Tibial nerve (tissue), 4 donors: ENCODE measurements at regions not wholly inside any gene's neighbourhood (a gene's known extent, or its start where the extent isn't known, plus 50 kb on each side); places are given as distances from the start of the nearest gene placed in this dataset.

Experiments
- DNase-seq, 2 donors: peaks; one replicate each; pipeline ENCODE4 v3.0.0-alpha.2; 2019; ENCODE audit warnings: low spot score in 2 of 2
- H3K27ac ChIP-seq, 4 donors: fragments of 200-600 bp; sonication (generic) in 3 of 4; one replicate each; pipeline ENCODE4 v1.5.1; 2017 to 2019; ENCODE audit warnings: mild to moderate bottlenecking in 1 of 4
- H3K27me3 ChIP-seq, 2 donors: fragments of 200-600 bp; sonication (generic) in 1 of 2; one replicate each; pipeline versions ENCODE4 v1.5.1 to v1.6.0; 2017 to 2019
- H3K36me3 ChIP-seq, 3 donors: fragments of 200-600 bp; sonication (generic); one replicate each; pipeline ENCODE4 v1.5.1; 2018 to 2019
- H3K4me1 ChIP-seq, 4 donors: fragments of 200-600 bp; sonication (generic) in 3 of 4; one replicate each; pipeline ENCODE4 v1.5.1; 2017 to 2019
- H3K4me3 ChIP-seq, 4 donors: fragments of 200-600 bp; sonication (generic) in 3 of 4; one replicate each; pipeline ENCODE4 v1.5.1; 2017 to 2019; ENCODE audit warnings: mild to moderate bottlenecking in 1 of 4, moderate library complexity in 1 of 4
- H3K9me3 ChIP-seq, 4 donors: fragments of 200-600 bp; sonication (generic) in 3 of 4; one replicate each; pipeline ENCODE4 v1.5.1; 2017 to 2019
- EP300 ChIP-seq, 2 donors: sonication (generic); formaldehyde crosslinking; IDR thresholded peaks; one replicate each; pipeline ENCODE4 v1.6.1; 2017; ENCODE audit warnings: antibody characterized with exemption in 2 of 2, mild to moderate bottlenecking in 1 of 2
- POLR2A ChIP-seq, 2 donors: fragments of 450-650 bp; IDR thresholded peaks; one replicate each; pipeline ENCODE4 v1.6.1; 2017; ENCODE audit warnings: antibody characterized with exemption in 2 of 2, mild to moderate bottlenecking in 2 of 2, moderate library complexity in 2 of 2
- WGBS, 2 donors: methylation state at CpG; one replicate each; pipeline ENCODE4 v1.1.5; 2018; 5-methylcytosine and 5-hydroxymethylcytosine counted together
- TF ChIP-seq, protein P1 (sequence below), 5 experiments: fragments of 200-600 bp in 3 of 5; fragments of 450-650 bp in 2 of 5; sonication (generic) in 3 of 5; IDR thresholded peaks; one replicate each; pipeline ENCODE4 v1.5.1; 2016 to 2019; ENCODE audit warnings: antibody characterized with exemption in 5 of 5, mild to moderate bottlenecking in 3 of 5, moderate library complexity in 2 of 5

DNA sequence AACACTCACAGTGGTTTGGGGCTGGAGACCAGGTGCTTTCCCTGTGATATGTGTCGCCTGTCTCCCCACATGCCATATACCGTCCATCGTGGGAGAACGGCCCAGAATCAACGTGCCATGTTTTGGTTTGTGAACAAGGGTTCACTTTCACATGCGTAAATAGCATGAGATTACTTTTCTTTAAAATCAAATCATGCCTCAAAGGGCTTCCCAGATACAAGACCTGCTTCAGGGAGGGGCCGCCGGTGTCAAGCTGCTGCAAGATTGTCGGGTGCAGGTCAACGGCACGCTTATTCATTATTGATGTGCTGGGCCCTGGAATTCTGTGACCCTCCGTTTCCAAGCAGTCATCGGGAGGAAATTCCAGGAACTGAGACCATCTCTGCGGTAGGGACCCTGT is 145.2 kb upstream of the RTL1 start:
- Histone ChIP-seq H3K4me1 (no peaks in the 10 kb centered on the region), H3K4me3 (no peak overlapping the region), H3K27ac (no peak overlapping the region), H3K36me3 (peaks cover 0 to 40% (median 0%) of the 10 kb centered on the region in 3 donors), H3K27me3 (no peaks in the 10 kb centered on the region), H3K9me3 (no peaks in the 10 kb centered on the region)
- TF ChIP-seq, protein P1, sequence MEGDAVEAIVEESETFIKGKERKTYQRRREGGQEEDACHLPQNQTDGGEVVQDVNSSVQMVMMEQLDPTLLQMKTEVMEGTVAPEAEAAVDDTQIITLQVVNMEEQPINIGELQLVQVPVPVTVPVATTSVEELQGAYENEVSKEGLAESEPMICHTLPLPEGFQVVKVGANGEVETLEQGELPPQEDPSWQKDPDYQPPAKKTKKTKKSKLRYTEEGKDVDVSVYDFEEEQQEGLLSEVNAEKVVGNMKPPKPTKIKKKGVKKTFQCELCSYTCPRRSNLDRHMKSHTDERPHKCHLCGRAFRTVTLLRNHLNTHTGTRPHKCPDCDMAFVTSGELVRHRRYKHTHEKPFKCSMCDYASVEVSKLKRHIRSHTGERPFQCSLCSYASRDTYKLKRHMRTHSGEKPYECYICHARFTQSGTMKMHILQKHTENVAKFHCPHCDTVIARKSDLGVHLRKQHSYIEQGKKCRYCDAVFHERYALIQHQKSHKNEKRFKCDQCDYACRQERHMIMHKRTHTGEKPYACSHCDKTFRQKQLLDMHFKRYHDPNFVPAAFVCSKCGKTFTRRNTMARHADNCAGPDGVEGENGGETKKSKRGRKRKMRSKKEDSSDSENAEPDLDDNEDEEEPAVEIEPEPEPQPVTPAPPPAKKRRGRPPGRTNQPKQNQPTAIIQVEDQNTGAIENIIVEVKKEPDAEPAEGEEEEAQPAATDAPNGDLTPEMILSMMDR (IDR thresholded peaks at IDR 0.05) = no peak
- no peak for TF ChIP-seq EP300 (IDR thresholded peaks at IDR 0.05)
- TF ChIP-seq POLR2A (IDR thresholded peaks at IDR 0.05) = no peak
- WGBS, 2 donors = 89 to 91% methylated on average over 14 of the region's 14 CpGs
- no peak for DNase-seq

DNA sequence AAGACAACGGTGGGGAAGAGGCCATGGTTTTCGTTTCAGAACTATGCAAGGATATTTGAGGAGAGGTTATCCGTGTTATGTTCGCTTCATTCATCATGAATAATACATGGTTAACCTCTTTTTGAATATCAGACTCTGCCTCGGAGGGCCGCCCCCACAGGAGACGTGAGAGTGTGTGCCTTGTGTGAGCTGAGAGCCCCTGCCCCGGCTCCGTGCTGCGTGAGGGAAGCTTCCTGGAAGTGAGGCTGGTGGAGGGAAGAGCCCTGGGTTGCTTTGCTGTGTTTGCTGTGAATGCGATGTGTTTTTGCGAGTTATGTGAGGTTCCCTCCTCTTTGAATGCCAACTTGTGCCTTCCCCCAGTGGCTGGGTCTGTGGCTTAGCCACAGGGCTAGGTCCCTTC is 146.0 kb upstream of the RTL1 start:
- Histone ChIP-seq H3K4me1 (no peaks in the 10 kb centered on the region), H3K36me3 (peaks cover 0 to 40% (median 0%) of the 10 kb centered on the region in 3 donors), H3K27me3 (no peaks in the 10 kb centered on the region), H3K27ac (no peak overlapping the region), H3K4me3 (no peak overlapping the region), H3K9me3 (no peaks in the 10 kb centered on the region)
- TF ChIP-seq EP300 (IDR thresholded peaks at IDR 0.05) = no peak
- TF ChIP-seq, protein P1 (IDR thresholded peaks at IDR 0.05) = no peak
- no peak for TF ChIP-seq POLR2A (IDR thresholded peaks at IDR 0.05)
- DNase-seq = no peak
- WGBS, 2 donors = 65 to 70% methylated on average over 12 of the region's 12 CpGs

DNA sequence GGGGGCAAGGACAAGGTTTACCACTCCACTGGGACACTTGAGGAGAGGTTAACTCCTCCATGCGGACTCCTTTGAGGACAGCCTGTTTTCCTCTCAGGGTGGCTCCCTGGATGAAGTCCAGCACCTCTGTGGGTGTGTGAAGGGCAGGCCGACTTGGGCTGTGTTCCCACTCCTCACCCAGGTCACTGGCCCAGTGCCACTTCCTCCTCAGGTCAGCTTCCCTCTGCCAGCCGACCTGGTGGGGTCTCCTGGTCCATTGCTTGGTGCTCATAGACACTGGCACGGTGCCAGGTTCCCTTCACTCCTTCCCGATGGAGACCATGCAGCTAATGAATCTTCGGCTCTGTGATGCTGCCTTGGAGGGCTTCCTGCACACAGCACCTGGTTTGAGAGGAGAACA is 146.4 kb upstream of the RTL1 start:
- no peak overlapping the region for H3K4me3 ChIP-seq
- no peak overlapping the region for H3K27ac ChIP-seq
- TF ChIP-seq EP300 (IDR thresholded peaks at IDR 0.05) (no peak), POLR2A (IDR thresholded peaks at IDR 0.05) (no peak)
- TF ChIP-seq, protein P1 (IDR thresholded peaks at IDR 0.05) = no peak
- H3K36me3 ChIP-seq = peaks cover 0 to 40% (median 0%) of the 10 kb centered on the region in 3 donors
- no peaks in the 10 kb centered on the region for H3K9me3 ChIP-seq
- DNase-seq = no peak
- H3K27me3 ChIP-seq = no peaks in the 10 kb centered on the region
- 68 to 71% methylated on average over 6 of the region's 6 CpGs for WGBS, 2 donors
- H3K4me1 ChIP-seq = no peaks in the 10 kb centered on the region

DNA sequence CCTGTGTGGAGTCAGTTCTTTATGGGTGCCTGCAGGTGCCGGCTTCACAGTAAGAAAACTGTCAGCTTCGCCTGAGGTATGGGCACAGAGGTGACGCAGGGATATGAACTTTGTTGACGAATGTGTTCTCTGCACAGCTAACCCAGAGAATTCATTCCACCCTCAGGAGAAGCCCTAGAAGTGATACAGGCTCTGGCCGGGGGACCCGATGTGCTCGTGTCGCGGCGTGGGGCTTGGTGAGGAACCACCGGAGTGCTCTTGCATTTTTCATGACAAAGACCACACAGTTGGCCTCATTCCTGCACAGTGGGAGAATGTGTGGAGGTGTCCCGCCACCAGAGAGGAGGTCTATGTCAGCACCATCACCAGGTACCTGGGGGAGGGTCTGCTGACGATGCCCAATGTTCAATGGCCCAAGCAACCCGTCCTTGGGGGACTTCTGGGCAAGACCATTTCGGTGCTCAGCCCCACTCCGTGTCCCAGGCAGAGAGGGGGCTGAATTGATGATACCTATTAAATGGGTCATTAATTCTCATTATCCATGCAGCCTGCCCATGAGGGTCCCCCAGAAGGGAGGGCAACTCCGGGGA is 147.5 kb upstream of the RTL1 start:
- no peak overlapping the region for H3K27ac ChIP-seq

DNA sequence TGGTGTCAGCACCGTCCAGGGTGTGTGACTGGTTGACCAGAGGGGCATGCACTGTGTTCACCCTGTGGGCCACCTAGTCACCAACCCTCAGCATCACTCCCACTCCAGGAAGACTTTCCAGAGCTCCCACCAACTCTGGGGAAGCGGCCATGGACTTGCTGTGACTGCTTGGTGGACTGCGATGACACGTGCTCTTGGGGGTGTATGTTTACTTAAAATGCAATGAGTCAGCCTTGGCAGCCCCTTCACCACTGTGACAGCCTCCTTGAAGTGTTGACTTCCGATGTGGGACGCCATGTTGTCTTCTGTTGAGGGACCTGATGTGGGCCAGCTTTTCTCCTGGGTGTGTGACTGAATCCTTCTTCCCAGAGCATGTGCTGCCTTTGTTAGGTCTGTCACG is 151.1 kb upstream of the RTL1 start:
- H3K27ac ChIP-seq = no peak overlapping the region
- no peak for TF ChIP-seq POLR2A (IDR thresholded peaks at IDR 0.05)
- no peak for TF ChIP-seq EP300 (IDR thresholded peaks at IDR 0.05)
- TF ChIP-seq, protein P1 (IDR thresholded peaks at IDR 0.05) = no peak
- H3K9me3 ChIP-seq = peaks cover 0 to 5% (median 0%) of the 10 kb centered on the region in 4 donors
- H3K4me3 ChIP-seq = no peak overlapping the region
- DNase-seq = no peak
- H3K4me1 ChIP-seq = no peaks in the 10 kb centered on the region
- H3K27me3 ChIP-seq = no peaks in the 10 kb centered on the region
- WGBS, 2 donors = 88 to 96% methylated on average over 5 to 7 of the region's 7 CpGs
- H3K36me3 ChIP-seq = peaks cover 0 to 42% (median 0%) of the 10 kb centered on the region in 3 donors

More for the DNA sequence above, 147.5 kb upstream of the RTL1 start:
- Histone ChIP-seq H3K4me3 (no peak overlapping the region), H3K27me3 (no peaks in the 10 kb centered on the region), H3K4me1 (no peaks in the 10 kb centered on the region), H3K9me3 (no peaks in the 10 kb centered on the region), H3K36me3 (peaks cover 0 to 38% (median 0%) of the 10 kb centered on the region in 3 donors)
- no peak for DNase-seq
- TF ChIP-seq, protein P1 (IDR thresholded peaks at IDR 0.05) = no peak
- TF ChIP-seq EP300 (IDR thresholded peaks at IDR 0.05) = no peak
- 96% methylated on average over 17 of the region's 17 CpGs for WGBS, 2 donors
